ENCODE measurements at regions not wholly inside any gene's neighbourhood (a gene's known extent, or its start where the extent isn't known, plus 50 kb on each side); places are given as distances from the start of the nearest gene placed in this dataset.

DNA sequence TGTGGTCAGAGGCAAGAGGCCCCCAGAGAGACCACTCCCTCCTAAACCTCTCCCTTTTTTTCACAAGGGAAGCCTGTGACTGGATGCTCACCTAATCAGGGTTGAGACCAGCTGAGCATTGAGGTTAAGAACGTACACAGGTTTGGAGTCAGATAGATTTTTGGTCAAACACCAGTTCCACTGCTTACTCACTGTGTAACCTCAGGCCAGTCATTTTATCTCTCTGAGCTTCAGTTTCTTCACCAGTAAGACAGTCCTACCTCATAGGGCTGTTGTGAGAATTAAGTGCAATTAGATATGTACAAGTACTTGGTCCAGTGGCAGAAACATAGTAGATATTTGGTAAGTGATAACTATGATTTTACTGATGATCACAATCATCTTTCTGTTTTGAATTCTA is 256.8 kb downstream of the CDK5RAP2 start:
- TF ChIP-seq, protein P1, sequence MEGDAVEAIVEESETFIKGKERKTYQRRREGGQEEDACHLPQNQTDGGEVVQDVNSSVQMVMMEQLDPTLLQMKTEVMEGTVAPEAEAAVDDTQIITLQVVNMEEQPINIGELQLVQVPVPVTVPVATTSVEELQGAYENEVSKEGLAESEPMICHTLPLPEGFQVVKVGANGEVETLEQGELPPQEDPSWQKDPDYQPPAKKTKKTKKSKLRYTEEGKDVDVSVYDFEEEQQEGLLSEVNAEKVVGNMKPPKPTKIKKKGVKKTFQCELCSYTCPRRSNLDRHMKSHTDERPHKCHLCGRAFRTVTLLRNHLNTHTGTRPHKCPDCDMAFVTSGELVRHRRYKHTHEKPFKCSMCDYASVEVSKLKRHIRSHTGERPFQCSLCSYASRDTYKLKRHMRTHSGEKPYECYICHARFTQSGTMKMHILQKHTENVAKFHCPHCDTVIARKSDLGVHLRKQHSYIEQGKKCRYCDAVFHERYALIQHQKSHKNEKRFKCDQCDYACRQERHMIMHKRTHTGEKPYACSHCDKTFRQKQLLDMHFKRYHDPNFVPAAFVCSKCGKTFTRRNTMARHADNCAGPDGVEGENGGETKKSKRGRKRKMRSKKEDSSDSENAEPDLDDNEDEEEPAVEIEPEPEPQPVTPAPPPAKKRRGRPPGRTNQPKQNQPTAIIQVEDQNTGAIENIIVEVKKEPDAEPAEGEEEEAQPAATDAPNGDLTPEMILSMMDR (IDR thresholded peaks at IDR 0.05): no peak
- TF ChIP-seq POLR2A (IDR thresholded peaks at IDR 0.05): no peak

All from lower leg skin (tissue), 3 donors.